ENCODE measurements at regions not wholly inside any gene's neighbourhood (a gene's known extent, or its start where the extent isn't known, plus 50 kb on each side); places are given as distances from the start of the nearest gene placed in this dataset.

- intact Hi-C loops (cut with DNase I): no loop called here
- no peaks in the 10 kb centered on the region for H3K4me1 ChIP-seq (replicated peaks)
- no peak for DNase-seq (ENCODE audit: low spot score)
- H3K27me3 ChIP-seq (replicated peaks; ENCODE audit: insufficient read depth): no peaks in the 10 kb centered on the region
- TF ChIP-seq POLR2A (IDR thresholded peaks at IDR 0.05) (no peak), CTCF (IDR thresholded peaks at IDR 0.05) (no peak), POLR2AphosphoS5 (IDR thresholded peaks at IDR 0.05) (no peak)
- H3K4me3 ChIP-seq: no peak overlapping the region
- no peaks in the 10 kb centered on the region for H3K36me3 ChIP-seq
- no peak overlapping the region for H3K27ac ChIP-seq
- WGBS: 81% methylated on average over 5 of the region's 5 CpGs
- H3K9me3 ChIP-seq: no peaks in the 10 kb centered on the region
These were observed 383.4 kb upstream of the ARRDC4 start for GRCh38 chr15:97576929-97577645.

- Histone ChIP-seq H3K27me3 (replicated peaks; ENCODE audit: insufficient read depth) (no peaks in the 10 kb centered on the region), H3K27ac (no peak overlapping the region), H3K36me3 (no peaks in the 10 kb centered on the region), H3K4me1 (replicated peaks) (no peaks in the 10 kb centered on the region), H3K9me3 (no peaks in the 10 kb centered on the region), H3K4me3 (no peak overlapping the region)
- intact Hi-C loops (cut with DNase I): no loop called here
- WGBS: 97% methylated on average over 10 of the region's 10 CpGs
- TF ChIP-seq POLR2AphosphoS5 (IDR thresholded peaks at IDR 0.05) (no peak), POLR2A (IDR thresholded peaks at IDR 0.05) (no peak), CTCF (IDR thresholded peaks at IDR 0.05) (no peak)
- no peak for DNase-seq (ENCODE audit: low spot score)
These were observed 375.1 kb upstream of the ARRDC4 start for GRCh38 chr15:97585408-97585807.

- no peak for DNase-seq (ENCODE audit: low spot score)
- H3K9me3 ChIP-seq: no peaks in the 10 kb centered on the region
- 88% methylated on average over 4 of the region's 4 CpGs for WGBS
- intact Hi-C loops (cut with DNase I): no loop called here
- no peaks in the 10 kb centered on the region for H3K36me3 ChIP-seq
- H3K27ac ChIP-seq: no peak overlapping the region
- H3K27me3 ChIP-seq (replicated peaks; ENCODE audit: insufficient read depth): no peaks in the 10 kb centered on the region
- no peaks in the 10 kb centered on the region for H3K4me1 ChIP-seq (replicated peaks)
- no peak for TF ChIP-seq POLR2A (IDR thresholded peaks at IDR 0.05)
- TF ChIP-seq CTCF (IDR thresholded peaks at IDR 0.05): no peak
- no peak for TF ChIP-seq POLR2AphosphoS5 (IDR thresholded peaks at IDR 0.05)
- H3K4me3 ChIP-seq: no peak overlapping the region
These were observed 367.7 kb upstream of the ARRDC4 start for GRCh38 chr15:97592778-97593177.

GRCh38 chr15:97597801-97598200 lies 362.7 kb upstream of the ARRDC4 start:
- H3K36me3 ChIP-seq: no peaks in the 10 kb centered on the region
- H3K4me3 ChIP-seq: no peak overlapping the region
- TF ChIP-seq POLR2A (IDR thresholded peaks at IDR 0.05): no peak
- no peak for TF ChIP-seq CTCF (IDR thresholded peaks at IDR 0.05)
- no peak for TF ChIP-seq POLR2AphosphoS5 (IDR thresholded peaks at IDR 0.05)
- H3K4me1 ChIP-seq (replicated peaks): no peaks in the 10 kb centered on the region
- H3K9me3 ChIP-seq: no peaks in the 10 kb centered on the region
- WGBS: 81% methylated on average over 5 of the region's 5 CpGs
- DNase-seq (ENCODE audit: low spot score): no peak
- no peaks in the 10 kb centered on the region for H3K27me3 ChIP-seq (replicated peaks; ENCODE audit: insufficient read depth)
- no peak overlapping the region for H3K27ac ChIP-seq
- intact Hi-C loops (cut with DNase I): no loop called here

GRCh38 chr15:97598353-97598798 lies 362.1 kb upstream of the ARRDC4 start:
- intact Hi-C loops (cut with DNase I): no loop called here
- Histone ChIP-seq H3K27me3 (replicated peaks; ENCODE audit: insufficient read depth) (no peaks in the 10 kb centered on the region), H3K9me3 (no peaks in the 10 kb centered on the region), H3K27ac (no peak overlapping the region), H3K36me3 (no peaks in the 10 kb centered on the region), H3K4me3 (no peak overlapping the region), H3K4me1 (replicated peaks) (no peaks in the 10 kb centered on the region)
- WGBS: 56% methylated on average over 6 of the region's 6 CpGs
- no peak for DNase-seq (ENCODE audit: low spot score)
- TF ChIP-seq POLR2A (IDR thresholded peaks at IDR 0.05): no peak
- TF ChIP-seq POLR2AphosphoS5 (IDR thresholded peaks at IDR 0.05): no peak
- TF ChIP-seq CTCF (IDR thresholded peaks at IDR 0.05): no peak

All from prostate gland (tissue), 2 donors.